ENCODE measurements at regions not wholly inside any gene's neighbourhood (a gene's known extent, or its start where the extent isn't known, plus 50 kb on each side); places are given as distances from the start of the nearest gene placed in this dataset.

GRCh38 chr7:15862016-15862780 lies 175.7 kb upstream of the MEOX2 start:
- no peak for TF ChIP-seq CTCF (IDR thresholded peaks at IDR 0.05; ENCODE audit: low read depth, low read length, poor library complexity, severe bottlenecking)
- no peak for TF ChIP-seq EZH2phosphoT487 (IDR thresholded peaks at IDR 0.05; ENCODE audit: borderline replicate concordance, low read length)

Measured in DOHH2 (cell line).